NCI-H2196 (cell line): ENCODE measurements at regions not wholly inside any gene's neighbourhood (a gene's known extent, or its start where the extent isn't known, plus 50 kb on each side); places are given as distances from the start of the nearest gene placed in this dataset.
"Not testable (repeated sequence)": the region's sequence is repeated elsewhere in the genome, so short reads cannot be mapped to it uniquely, and the experiment has no call there.

ENCODE experiments used
- DNase-seq: peaks from one replicate; lab custom pipeline; 2025; ENCODE audit not compliant: unreplicated experiment; lab: John Stamatoyannopoulos, UW

DNA sequence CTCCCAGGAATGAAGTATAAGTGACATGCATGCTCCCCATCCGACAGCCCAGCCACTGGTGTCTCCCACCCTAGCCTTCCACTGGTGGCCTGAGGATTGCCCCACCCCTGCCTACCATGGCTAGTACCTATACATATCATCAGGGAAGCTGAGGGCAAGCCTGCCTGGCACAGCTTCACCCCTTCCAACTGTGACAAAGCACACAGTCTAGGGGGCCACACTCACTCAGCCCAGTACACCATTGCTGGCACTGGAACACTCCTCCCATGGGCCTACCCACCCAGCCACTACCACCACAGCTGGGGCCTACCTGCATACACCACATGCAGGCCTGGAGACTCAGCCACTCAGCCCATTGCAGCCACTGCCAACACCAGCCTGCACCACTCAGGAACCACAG, 393.1 kb upstream of the STEAP1 start:
- DNase-seq: no peak

DNA sequence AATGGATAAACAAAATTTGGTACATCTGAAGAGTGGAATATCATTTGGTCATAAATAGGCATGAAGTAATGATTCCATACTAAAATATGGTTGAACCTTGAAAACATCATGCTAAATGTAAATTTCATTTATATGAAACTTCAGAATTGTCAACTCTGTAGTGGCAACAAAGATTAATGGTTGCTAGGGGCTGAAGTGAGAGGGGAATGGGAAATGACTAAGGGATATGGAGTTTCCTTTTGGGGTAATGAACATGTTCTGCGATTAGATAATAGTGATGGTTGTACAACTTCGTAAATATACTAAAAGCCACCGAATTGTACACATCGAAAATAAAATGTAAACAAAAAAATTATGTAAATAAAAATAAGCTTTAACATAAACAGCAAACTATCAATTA, 384.1 kb upstream of the STEAP1 start:
- no peak for DNase-seq

DNA sequence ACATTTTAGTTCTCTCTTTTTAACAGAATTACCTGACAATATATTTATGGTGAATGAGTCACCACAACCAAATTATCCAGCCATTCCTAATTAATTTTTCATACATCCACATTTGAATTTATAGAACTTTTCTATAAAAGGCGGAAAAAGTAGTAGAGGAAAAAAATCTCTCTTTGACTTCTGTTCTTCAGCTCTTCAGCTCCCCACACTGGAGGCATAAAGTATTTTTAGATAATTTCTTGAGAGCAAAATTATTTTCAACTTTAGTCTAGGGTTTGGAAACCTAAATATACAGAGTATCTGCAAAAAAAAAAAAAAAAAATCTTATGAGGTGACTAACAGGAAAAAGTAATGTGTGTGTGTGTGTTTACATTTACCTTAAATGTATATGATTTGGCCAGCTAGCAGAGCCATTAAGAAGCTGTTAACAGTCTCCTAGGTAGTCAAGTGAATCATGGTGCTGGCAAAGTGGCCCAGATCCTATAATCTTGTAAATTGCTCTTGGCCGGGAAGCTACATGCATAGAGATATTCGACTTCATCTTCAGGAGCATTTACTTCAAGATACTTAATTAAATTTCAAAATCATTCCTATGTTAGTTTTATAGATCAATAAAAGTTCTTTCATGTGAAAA, 383.1 kb upstream of the STEAP1 start:
- no peak for DNase-seq

DNA sequence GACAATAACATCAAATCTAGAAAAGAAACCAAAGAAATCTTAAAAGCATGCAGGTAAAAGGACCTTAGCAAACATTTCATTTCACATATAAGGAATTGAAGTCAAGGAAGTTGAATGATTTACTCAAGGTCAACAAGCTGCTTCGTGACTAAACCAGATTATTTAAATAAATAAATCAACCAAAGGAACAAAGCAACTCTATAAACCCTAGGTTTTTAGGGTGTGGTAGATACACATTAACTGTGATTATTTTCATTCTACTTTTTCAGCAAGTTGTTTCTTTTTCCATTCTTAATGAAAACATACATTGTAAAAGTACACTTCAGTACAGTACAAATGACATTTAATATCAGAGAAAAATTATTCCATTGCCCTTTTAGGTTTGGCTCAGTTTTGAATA, 382.0 kb upstream of the STEAP1 start:
- DNase-seq: no peak

DNA sequence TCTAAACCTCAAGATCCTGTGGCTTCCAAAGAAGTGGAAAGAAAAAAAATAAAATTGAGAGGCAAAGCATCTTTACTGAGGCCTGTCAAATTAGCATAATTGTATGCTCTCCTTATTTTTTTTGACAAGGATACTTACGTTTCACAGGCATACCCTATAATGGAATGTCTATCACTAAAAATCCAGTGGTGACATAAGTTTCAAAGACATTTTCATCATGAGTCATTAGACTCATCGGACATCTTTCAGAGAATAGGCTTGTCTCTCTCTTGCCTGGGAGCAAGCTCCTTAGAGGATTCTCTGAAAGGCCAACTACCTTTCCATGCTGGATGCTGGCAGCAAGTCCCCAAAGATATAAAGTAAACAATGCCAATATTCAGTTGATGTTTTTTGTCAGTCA, 380.7 kb upstream of the STEAP1 start:
- DNase-seq: no peak

DNA sequence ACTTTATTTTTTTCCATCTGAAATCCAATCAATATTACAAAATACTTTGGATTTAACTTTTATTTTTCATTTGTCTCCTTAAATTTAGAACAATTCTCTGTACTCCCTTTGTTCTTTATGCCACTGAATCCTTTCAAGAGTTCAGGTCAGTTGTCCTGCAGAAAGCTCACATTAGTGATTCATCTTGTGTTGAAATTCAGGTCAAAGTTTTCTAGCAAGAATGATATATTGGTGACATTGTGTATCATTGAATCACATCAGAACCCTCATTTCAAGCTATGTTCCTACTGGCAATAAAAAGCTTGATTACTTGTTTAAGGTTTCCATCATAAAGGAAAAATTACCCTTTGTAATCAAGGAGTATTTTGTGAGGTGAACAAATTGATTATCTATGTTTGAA, 378.8 kb upstream of the STEAP1 start:
- DNase-seq: no peak

DNA sequence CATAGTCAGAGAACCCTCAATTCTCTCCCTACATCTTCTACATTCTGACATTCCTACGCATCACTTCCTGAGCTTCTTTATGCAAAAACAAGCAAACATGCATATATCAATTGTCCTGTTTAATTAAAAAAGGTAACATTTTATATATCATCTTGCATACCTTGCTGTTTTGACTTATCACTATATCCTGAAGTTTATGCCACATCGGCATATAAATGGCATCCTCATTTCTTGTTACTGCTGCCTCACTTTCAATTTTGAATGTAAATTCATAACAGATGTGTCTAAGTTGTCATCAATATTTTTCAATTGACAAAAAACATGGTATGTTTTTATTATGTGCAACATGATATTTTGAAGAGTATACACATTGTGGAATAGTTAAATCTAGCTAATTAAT, 377.3 kb upstream of the STEAP1 start:
- DNase-seq: no peak

DNA sequence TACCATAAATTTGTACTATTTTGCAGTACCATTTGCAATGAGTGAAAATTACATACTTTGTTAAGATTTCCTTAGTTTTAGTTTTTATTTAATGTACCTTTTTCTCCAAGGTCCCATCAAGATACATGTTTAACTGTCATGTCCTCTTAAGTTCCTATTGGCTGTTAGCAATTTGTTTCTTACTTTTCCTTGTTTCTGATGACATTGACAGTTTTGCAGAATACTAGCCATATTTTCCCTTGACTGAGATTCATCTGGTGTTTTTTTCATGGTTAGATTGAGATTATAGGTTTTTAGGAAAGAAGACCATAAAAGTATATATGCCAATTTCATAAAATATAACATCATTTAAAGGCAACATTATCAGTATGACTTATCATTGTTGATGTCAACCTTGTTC, 376.8 kb upstream of the STEAP1 start:
- DNase-seq: no peak

DNA sequence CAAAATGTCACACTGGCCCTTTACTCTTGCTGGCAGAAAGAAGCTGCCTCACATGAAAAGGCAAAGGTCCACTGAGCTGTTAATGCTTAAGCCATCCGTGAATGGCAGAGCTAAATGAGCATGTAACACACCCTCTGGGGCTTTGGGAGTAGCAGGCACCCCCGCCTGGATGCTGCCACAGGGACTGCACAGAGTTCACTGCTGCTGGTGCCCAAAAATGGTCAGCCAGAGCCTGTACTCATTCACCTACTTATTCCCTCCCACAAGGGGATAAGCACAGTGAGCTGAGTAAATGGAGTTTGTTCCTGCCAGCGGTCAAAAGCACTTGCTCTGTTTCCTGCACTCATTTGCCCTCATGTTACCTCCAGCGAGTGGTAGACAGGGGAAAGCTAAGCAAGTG, 374.0 kb upstream of the STEAP1 start:
- DNase-seq: no peak

DNA sequence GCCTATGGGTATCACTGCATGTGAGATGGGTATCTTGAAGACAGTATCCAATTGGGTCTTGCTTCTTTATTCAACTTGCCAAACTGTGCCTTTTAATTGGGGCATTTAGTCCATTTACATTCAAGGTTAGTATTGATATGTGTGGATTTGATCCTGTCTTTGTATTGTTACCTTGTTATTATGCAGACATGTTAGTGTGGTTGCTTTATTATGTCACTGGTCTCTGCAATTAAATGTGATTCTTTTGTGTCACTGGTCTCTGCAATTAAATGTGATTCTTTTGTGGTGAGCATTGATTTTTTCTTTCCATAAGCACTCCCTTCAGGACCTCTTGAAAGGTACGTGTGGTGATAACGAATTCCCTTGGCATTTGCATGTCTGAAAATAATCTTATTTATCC, 357.8 kb upstream of the STEAP1 start:
- no peak for DNase-seq

DNA sequence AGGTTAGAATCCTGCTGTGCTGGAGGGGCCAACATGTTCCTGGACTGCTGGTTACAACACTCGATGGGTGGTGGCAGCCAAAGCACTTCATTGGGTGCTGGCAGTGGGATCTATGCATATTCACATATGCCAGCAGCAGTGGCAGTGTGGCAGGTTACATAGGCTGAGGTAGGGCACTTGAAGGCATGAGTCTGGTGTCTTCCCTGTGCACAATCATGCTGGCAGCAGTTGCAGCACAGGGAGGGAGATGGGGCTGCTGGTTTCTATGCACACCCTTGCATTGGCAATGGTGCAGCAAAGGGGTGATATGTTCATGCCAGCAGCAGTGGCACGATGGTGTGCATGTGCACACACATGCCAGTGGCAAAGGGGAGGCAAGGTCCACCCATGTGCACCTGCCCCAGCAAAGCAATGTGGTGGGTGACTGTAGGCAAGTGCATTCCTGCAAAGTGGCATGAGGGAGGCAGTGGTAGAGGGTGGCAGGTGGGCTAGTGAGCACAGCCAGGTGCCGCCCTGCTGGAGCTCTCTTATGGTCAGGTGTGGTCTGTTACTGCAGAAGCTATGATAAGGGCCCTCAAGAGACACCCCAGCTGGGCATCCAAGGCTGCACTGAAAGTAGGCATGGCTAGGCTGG, 356.2 kb upstream of the STEAP1 start:
- DNase-seq: no peak

DNA sequence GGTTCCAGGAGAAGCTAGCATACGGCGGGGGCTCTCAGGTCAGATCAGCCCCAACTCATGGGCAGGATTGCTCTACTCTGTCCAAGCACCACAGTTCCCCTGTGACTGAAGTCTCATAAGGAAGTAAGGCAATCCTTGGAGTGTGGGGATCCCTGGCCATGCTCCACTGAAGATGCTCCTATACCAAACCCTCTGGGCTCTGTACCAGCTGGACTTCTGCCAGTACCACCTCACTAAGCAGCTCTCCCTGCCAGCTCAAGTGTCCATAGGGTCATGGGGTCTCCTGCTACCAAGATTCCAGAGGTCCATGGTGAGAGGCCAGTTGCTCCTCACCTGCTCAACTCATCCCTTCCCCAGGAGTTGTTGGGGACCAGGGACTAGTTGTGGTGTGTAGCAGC, 355.7 kb upstream of the STEAP1 start:
- DNase-seq: no peak

DNA sequence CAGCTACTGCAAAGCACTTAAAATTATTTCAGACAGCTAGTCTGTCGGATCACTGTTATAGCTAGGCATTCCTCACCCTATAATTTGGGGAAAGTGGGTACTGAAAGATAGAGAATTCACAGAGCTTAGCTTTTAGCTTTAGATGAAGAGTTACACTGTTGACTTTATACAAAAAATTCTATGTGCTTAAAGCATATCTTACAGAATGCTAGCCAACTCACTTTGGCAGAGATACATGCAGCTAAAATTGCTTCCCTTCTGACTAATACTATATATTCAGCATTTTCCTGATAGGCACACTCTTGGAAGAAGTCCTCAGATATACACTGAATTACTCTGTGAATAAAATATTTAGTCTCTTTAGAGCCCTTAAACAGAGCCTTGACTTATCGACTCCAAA, 353.5 kb upstream of the STEAP1 start:
- no peak for DNase-seq

DNA sequence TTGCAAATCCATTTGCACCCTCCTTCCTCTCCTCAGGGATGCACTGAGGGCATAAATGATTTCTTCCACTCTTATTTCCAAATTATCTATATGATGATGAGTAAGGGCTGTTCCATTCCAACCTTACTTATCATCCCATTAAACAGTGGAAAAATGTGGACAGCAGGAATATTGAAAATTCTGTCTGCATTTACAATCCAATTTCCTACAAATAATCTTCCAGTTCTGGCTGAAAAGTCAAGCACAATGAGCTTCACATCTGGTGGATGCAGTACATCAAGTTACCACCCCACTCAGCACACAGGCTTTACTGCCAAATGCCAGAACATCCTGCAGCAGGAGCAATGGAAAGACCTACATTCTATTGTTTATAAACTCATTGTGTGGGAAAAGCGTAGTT, 345.0 kb upstream of the STEAP1 start:
- DNase-seq: no peak

DNA sequence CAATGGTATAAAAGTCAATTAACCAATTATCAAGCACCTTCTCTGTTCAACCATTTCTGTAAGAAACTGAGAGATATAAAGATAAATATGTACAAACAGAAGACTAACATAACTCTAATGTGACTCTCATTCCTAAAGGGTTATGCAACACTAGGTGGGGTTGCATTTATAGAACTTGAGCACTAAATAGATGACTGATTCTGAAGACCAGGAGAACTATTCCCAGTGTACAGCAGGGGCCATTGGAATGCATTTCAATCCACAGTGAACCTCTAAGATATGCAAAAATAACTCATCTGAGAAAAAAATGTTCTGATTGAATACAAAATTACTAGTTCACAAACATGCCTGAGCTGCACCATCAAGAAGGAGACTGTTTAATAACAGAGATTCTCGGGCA, 341.2 kb upstream of the STEAP1 start:
- no peak for DNase-seq

DNA sequence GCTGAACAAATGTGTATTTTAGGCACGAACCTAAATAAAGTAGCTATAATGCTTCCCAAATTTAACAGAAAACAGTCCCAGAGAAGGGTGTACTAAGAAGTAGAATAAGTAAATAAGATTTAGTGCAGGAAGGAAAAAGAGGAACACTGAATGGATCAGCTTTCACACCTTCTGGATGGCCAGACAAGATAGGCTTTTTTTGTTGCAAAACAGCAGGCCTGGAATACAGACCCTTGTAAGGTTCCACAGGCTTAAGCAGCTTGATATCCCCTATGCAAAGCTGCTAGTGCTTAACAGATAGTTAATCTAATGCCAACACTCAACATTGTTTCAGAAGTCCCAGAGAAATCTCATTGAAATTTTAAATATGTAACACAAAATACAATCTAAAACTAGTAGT, 328.1 kb upstream of the STEAP1 start:
- DNase-seq: no peak

DNA sequence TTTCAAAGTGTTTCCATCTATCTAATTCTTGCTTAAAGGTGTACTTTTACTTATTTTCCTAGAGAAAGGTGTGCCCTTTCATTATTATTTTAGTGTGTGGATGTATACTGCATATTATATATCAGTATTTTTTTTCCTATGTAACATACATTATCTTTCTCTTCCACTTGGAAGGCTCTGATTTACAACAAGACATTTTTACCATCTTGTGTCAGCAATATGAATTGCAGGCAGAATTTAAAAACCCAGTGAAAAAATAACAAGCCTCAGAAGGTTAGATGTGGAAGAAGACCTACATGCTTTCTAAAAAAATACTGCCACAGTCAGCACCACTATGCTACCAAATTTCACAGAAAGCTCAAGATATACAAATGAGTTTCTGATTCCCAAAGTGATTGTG, 327.7 kb upstream of the STEAP1 start:
- no peak for DNase-seq

DNA sequence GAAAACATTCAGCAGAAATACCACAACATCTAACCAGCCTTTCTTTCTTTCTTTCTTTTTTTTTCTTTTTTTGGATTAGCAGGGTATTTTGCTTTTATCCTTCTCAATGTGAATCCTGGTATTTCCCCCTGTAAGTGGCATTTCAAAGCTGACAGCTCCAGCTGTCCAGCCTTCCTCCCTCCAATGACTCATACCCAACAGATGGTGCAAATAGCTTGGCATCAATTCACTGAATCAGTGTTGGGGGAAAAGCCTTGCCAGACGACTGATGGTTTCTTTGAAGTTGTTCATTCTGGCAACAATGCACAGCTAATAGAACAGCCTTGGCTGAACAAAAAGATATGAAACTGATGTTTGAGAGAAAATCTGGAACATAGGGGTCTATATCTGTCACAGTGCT, 316.8 kb upstream of the STEAP1 start:
- no peak for DNase-seq

DNA sequence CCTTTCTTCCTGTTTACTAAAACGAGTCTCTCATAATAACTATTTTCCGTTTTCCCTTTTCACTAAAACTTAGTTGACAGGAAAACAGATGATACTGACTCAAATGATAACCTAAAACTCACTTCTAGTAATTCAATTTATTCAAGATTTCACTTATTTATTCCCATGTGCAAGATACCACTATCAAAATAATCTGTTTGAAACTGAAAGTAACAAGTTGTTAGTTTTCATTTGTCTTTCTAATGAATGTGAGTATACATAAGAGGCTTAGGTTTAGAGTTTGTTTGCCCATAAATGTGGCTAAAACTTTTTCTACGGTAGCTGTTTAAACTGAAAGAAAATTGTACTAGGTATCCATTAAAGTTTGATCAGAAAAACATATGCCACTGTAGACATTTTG, 314.9 kb upstream of the STEAP1 start:
- DNase-seq: no peak

DNA sequence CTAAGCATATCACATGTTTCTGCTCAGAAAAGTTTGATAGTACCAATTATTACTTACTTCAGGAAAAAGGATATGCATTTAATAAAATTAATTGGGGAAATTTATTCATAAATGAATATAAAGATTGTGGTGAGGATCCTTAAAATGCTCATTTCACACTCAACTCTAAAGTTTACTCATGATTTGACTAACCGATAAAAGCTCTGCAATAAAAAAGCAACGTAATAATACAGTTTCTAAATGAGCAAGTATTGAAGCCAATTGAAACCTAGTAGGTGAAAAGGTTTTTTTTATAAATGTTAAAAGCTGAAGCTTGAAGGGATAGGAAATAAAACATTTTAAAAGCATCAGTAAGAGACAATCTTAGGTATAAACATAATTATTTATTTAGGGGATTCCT, 308.3 kb upstream of the STEAP1 start:
- no peak for DNase-seq

DNA sequence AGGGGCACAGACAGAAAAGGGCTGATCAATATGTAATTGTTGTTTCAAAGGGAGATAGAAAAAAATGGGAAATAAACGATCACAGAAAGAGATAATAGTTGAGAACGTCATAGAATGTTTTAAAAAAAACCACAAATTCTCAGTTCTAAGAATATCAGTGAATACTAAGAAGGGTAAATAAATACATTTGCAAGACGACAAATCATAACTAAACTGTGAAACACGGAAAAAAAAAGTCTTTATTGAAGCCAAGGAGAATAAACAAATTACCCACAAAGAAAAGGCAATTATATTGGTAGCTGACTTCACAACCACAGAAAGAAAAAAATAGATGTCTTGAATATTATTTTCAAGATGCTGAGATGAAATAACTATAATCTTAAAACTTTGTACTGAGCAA, 305.2 kb upstream of the STEAP1 start:
- DNase-seq: no peak

DNA sequence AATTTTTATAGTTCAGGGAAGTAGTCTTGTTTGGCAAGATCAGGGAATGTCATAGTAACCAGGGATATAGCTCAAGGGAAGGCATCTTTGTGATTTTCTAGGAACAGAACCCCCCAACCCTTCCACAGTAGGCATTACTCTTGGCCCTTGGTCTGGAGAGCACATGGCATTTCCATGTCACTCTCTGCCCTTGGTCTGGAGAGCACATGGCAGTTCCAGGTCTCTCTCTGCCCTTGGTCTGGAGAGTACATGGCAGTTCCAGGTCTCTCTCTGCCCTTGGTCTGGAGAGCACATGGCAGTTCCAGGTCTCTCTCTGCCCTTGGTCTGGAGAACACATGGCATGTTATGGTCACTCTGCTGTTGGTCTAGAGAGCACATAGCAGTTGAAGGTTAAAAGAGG, 297.2 kb upstream of the STEAP1 start:
- not testable (repeated sequence) for DNase-seq

DNA sequence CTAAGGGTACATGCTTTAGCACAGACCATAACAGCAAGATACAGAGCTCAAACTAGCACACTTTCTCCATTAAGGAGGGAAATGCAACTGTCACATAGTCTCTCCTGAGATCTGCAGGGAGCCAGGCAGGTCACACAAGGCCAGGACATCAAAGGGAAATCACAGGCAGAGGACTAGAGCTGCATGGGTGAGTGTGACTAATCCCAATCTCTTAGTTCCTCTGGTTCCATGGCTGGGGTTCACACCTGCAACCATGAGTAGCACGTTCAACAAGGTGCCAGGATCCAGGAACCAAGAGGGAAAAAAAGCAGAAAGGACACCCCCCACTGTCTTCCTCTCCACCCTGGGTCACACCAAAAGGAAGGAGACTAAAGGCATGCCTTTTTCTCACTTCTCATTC, 296.5 kb upstream of the STEAP1 start:
- no peak for DNase-seq
